ENCODE measurements at regions not wholly inside any gene's neighbourhood (a gene's known extent, or its start where the extent isn't known, plus 50 kb on each side); places are given as distances from the start of the nearest gene placed in this dataset.
"Not testable (repeated sequence)": the region's sequence is repeated elsewhere in the genome, so short reads cannot be mapped to it uniquely, and the experiment has no call there.

- DNase-seq (ENCODE audit: low read depth, low spot score): no peak
Observed at GRCh38 chr4:148557793-148558192, 115.6 kb upstream of the NR3C2 start.

DNA sequence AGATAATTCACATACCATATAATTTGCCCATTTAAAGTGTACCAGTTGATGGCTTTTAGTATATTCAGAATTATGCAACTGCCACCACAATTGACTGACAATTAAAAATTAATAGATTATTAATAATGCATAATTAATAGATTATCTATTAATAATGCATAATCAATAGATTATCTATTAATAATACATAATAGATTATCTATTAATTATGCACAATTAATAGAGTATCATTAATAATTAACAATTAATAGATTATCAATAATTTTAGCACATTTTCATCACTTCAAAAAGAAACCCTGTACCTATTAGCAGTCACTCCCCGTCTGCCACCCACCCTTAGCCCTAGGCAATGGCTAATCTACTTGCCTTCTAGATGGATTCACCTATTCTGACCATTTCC, 108.6 kb upstream of the NR3C2 start:
- DNase-seq (ENCODE audit: low read depth, low spot score): no peak

DNA sequence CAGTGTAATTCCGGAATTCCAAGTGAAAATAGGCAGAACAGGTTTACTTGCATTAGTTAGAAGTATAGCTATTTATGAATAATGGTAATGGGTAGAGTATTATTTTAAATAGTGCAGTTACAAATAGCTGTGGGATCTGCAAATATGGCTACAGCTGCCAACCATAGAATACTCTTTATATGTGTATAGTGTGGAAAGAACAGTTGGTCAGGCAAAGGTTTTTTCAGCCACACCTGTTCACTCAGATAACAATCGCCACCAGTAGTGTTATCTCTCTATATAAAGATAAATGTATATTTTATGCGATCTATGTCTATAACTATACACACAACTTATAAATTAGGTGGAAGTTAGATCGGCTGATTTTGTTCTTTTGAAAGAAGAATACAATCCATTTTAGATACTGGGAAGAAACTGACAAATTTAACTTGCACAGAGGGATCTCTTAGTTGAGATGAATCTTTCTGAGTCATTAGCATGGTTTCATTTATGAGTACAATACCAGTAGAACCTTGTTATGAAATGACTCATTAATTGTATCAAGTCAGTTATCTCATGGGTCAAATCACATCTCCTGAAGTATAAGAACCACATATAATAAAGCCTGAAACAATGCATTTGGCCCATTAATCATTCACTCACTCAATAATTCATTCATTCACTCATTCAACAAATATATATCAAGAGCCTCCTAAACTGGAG, 100.9 kb upstream of the NR3C2 start:
- no peak for DNase-seq (ENCODE audit: low read depth, low spot score)

DNA sequence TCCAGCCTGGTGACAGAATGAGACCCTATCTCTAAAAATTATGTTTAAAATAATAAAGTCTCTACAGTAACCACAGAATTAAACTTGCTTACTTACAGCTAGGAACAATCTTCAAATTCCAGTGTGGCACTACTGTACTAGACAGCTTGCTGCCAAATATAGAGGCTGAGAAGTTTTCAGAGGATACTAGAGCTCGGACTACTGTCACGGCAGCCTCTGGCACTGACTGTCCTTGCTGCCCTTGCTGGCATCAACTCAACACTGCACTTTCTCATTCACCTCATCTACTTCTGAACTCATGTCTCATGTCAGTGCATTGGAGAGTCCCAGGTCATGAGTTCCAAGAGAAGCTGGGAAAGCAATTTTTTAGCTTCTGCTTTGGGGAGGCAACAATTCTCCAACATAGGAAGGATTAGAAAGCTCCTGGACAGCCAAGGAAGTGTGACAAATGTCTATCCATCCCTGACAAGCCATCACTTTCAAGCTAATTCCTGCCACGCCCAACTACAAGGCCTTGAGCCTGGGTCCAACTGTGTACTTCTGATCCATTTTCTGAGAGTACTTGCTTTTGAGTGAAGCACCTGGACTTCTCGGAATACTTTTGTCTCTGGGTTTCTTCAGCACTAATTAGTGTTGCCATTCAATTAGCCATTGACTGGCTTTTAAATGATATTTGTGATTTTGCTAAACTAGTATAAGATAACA, 98.6 kb upstream of the NR3C2 start:
- no peak for DNase-seq (ENCODE audit: low read depth, low spot score)

GRCh38 chr4:148539387-148539786, 97.2 kb upstream of the NR3C2 start:
- no peak for DNase-seq (ENCODE audit: low read depth, low spot score)

DNA sequence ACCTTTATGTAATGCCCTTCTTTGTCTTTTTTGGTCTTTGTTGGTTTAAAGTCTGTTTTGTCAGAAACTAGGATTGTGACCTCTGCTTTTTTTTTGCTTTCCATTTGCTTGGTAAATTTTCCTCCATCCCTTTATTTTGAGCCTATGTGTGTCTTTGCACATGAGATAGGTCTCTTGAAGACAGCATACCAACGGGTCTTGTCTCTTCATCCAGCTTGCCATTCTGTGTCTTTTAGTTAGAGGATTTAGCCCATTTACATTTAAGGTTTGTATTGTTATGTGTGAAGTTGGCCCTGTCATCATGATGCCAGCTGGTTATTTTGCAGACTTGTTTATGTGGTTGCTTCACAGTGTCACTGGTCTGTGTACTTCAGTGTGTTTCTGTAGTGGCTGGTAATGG, 91.6 kb upstream of the NR3C2 start:
- not testable (repeated sequence) for DNase-seq (ENCODE audit: low read depth, low spot score)

- no peak for DNase-seq (ENCODE audit: low read depth, low spot score)
Observed at GRCh38 chr4:148530114-148530513, 87.9 kb upstream of the NR3C2 start.

- no peak for DNase-seq (ENCODE audit: low read depth, low spot score)
Observed at GRCh38 chr4:148527571-148527970, 85.4 kb upstream of the NR3C2 start.

GRCh38 chr4:148522995-148523394, 80.8 kb upstream of the NR3C2 start:
- DNase-seq (ENCODE audit: low read depth, low spot score): no peak

DNA sequence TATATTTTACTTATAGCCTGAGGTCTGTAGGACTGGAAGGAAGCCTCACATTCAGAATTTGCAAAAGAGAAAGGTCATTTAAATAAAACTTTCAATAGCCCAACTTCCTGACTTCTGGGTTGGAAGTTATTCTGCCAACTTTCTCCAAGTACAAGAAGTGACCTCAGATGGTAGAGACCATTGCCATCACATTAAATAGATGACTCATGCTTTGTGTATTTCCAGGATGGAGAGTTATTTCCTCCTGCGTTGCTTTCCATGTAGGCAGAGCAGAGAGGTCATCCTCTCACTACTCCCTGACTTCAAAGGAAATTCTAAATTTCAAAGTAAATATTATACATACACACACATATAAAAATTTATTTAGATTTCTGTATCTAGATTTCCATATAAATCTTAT, 73.0 kb upstream of the NR3C2 start:
- DNase-seq (ENCODE audit: low read depth, low spot score): peak; percentile 14

DNA sequence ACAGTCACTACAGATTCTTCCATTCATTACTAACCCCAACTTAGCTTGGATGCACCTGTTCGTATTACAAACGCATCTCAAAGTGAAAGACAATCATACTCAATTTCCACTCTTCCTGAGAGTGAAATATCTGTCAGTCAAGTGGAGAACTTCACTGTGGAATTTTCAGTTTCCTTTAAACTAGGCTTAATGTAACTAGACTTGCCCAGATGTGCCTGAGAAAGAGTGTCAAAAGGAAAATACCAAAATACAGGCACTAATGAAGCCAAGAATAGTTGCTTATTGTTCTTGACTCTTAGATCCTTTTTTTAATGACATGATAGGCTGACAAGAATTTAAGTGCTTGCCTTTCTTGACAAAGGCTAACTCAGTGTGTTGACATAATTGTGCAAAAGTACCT, 72.4 kb upstream of the NR3C2 start:
- DNase-seq (ENCODE audit: low read depth, low spot score): no peak

- DNase-seq (ENCODE audit: low read depth, low spot score): no peak
Observed at GRCh38 chr4:148514041-148514440, 71.8 kb upstream of the NR3C2 start.

DNA sequence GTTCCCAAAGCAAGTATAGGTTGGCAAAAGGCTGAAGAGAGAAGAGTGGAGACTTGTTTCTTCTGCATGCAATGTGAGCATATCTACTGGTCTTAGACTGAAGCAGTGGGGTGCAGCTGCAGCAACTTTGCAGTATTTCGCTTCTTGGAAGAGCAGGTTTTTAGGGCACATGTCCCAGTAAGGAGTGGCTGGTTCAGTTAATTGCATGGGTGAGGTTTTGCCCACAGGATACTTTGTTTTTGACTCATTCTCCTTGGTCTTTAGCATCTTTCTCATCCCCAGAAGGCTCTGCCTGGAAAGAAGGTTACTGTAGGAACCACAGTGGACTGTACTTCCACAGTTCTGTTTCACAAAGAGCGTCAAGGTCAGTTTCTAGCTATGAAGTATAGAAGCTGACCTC, 68.0 kb upstream of the NR3C2 start:
- no peak for DNase-seq (ENCODE audit: low read depth, low spot score)

- DNase-seq (ENCODE audit: low read depth, low spot score): no peak
Observed at GRCh38 chr4:148503681-148504080, 61.5 kb upstream of the NR3C2 start.

GRCh38 chr4:148497258-148497657, 55.0 kb upstream of the NR3C2 start:
- DNase-seq (ENCODE audit: low read depth, low spot score): no peak

DNA sequence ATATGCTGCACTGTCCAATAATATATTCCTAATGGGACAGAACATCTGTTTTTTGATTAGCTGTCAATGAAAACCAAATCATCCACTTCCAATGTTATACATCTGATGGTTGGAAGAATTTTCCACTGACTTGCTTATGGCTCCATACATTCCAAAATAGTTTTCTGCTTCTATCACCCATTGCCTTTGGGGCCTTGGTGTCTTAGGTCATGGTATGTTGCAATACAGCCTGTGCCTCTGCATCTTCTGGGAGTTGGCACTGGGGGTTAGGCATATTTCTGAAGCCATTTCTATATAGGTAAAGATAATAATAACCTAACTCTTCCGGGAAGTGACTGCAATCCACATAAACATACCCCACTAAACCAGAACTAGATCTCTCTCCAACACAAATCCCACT, 53.2 kb upstream of the NR3C2 start:
- no peak for DNase-seq (ENCODE audit: low read depth, low spot score)

Measured in astrocyte of the hippocampus (primary cell).